RPMI8226 (cell line): ENCODE measurements at regions not wholly inside any gene's neighbourhood (a gene's known extent, or its start where the extent isn't known, plus 50 kb on each side); places are given as distances from the start of the nearest gene placed in this dataset.
A peak's percentile ranks its signal among the peaks of the same experiment; 100 is the strongest.
"Not testable (repeated sequence)": the region's sequence is repeated elsewhere in the genome, so short reads cannot be mapped to it uniquely, and the experiment has no call there.

Experiments used
- DNase-seq: peaks from one replicate; pipeline ENCODE4 v3.0.0-alpha.2; 2015

- no peak for DNase-seq
These were observed 100.3 kb upstream of the PMAIP1 start for GRCh38 chr18:59799383-59800015.

- no peak for DNase-seq
These were observed 98.7 kb upstream of the CCBE1 start for GRCh38 chr18:59795882-59796281.

- DNase-seq, result no peak
These were observed 95.1 kb upstream of the CCBE1 start for GRCh38 chr18:59792353-59792752.

GRCh38 chr18:59790346-59790936 lies 93.2 kb upstream of the CCBE1 start:
- not testable (repeated sequence) for DNase-seq

- no peak for DNase-seq
These were observed 91.5 kb upstream of the CCBE1 start for GRCh38 chr18:59788791-59789106.

GRCh38 chr18:59787998-59788790 lies 91.0 kb upstream of the CCBE1 start:
- no peak for DNase-seq

GRCh38 chr18:59784694-59785093 lies 87.5 kb upstream of the CCBE1 start:
- no peak for DNase-seq

- DNase-seq, result peak; percentile 43
These were observed 85.9 kb upstream of the CCBE1 start for GRCh38 chr18:59783138-59783537.

- no peak for DNase-seq
These were observed 82.8 kb upstream of the CCBE1 start for GRCh38 chr18:59779979-59780378.

- DNase-seq, result no peak
These were observed 81.2 kb upstream of the CCBE1 start for GRCh38 chr18:59778434-59778833.

- no peak for DNase-seq
These were observed 80.4 kb upstream of the CCBE1 start for GRCh38 chr18:59777636-59778035.

- no peak for DNase-seq
These were observed 72.1 kb upstream of the CCBE1 start for GRCh38 chr18:59769129-59769865.

- no peak for DNase-seq
These were observed 71.2 kb upstream of the CCBE1 start for GRCh38 chr18:59768409-59768808.

- no peak for DNase-seq
These were observed 70.5 kb upstream of the CCBE1 start for GRCh38 chr18:59767732-59768131.

GRCh38 chr18:59765343-59765742 lies 68.1 kb upstream of the CCBE1 start:
- DNase-seq, result no peak

- DNase-seq, result no peak
These were observed 67.1 kb upstream of the CCBE1 start for GRCh38 chr18:59764281-59764680.

- no peak for DNase-seq
These were observed 66.4 kb upstream of the CCBE1 start for GRCh38 chr18:59763541-59764136.

GRCh38 chr18:59760619-59761600 lies 63.7 kb upstream of the CCBE1 start:
- no peak for DNase-seq

GRCh38 chr18:59760212-59760611 lies 63.0 kb upstream of the CCBE1 start:
- no peak for DNase-seq

- no peak for DNase-seq
These were observed 61.6 kb upstream of the CCBE1 start for GRCh38 chr18:59758837-59759236.

GRCh38 chr18:59758106-59758505 lies 60.9 kb upstream of the CCBE1 start:
- DNase-seq, result no peak

- no peak for DNase-seq
These were observed 55.4 kb upstream of the CCBE1 start for GRCh38 chr18:59752666-59753065.
